ENCODE measurements at regions not wholly inside any gene's neighbourhood (a gene's known extent, or its start where the extent isn't known, plus 50 kb on each side); places are given as distances from the start of the nearest gene placed in this dataset.

GRCh38 chr4:124028182-124028581 is 631.6 kb downstream of the SPRY1 start:
- TF ChIP-seq BHLHE40 (IDR thresholded peaks at IDR 0.05; ENCODE audit: borderline replicate concordance) (no peak), SUZ12 (IDR thresholded peaks at IDR 0.05) (no peak), FOXA1 (IDR thresholded peaks at IDR 0.05) (no peak)
- no peak for DNase-seq (ENCODE audit: extremely low spot score)
- ChIA-PET CTCF (no interaction called here), POLR2A (no interaction called here)

- POLR2A ChIA-PET = no interaction called here
- CTCF ChIA-PET = no interaction called here
- no peak for TF ChIP-seq FOXA1 (IDR thresholded peaks at IDR 0.05)
- TF ChIP-seq ELF4 (IDR thresholded peaks at IDR 0.05) = no peak
- TF ChIP-seq SUZ12 (IDR thresholded peaks at IDR 0.05) = no peak
- no peak for TF ChIP-seq ARNT (IDR thresholded peaks at IDR 0.05)
- no peak for TF ChIP-seq CTBP1 (IDR thresholded peaks at IDR 0.05; ENCODE audit: borderline replicate concordance)
- no peak for TF ChIP-seq FOXM1 (IDR thresholded peaks at IDR 0.05; ENCODE audit: borderline replicate concordance)
- TF ChIP-seq FOXK2 (IDR thresholded peaks at IDR 0.05) = no peak
- no peak for TF ChIP-seq HDGF (IDR thresholded peaks at IDR 0.05; ENCODE audit: borderline replicate concordance)
- DNase-seq (ENCODE audit: extremely low spot score) = no peak
Observed at GRCh38 chr4:124030147-124030546, 633.6 kb downstream of the SPRY1 start.

GRCh38 chr4:124032035-124032434 is 635.4 kb downstream of the SPRY1 start:
- POLR2A ChIA-PET = no interaction called here
- no peak for TF ChIP-seq CTBP1 (IDR thresholded peaks at IDR 0.05; ENCODE audit: borderline replicate concordance)
- no peak for TF ChIP-seq HDGF (IDR thresholded peaks at IDR 0.05; ENCODE audit: borderline replicate concordance)
- no peak for TF ChIP-seq ARNT (IDR thresholded peaks at IDR 0.05)
- TF ChIP-seq BHLHE40 (IDR thresholded peaks at IDR 0.05; ENCODE audit: borderline replicate concordance) = no peak
- TF ChIP-seq PKNOX1 (IDR thresholded peaks at IDR 0.05) = no peak
- no peak for TF ChIP-seq SUZ12 (IDR thresholded peaks at IDR 0.05)
- no peak for TF ChIP-seq ZNF384 (IDR thresholded peaks at IDR 0.05)
- TF ChIP-seq FOXA1 (IDR thresholded peaks at IDR 0.05) = no peak
- no peak for TF ChIP-seq ELF4 (IDR thresholded peaks at IDR 0.05)
- TF ChIP-seq FOXM1 (IDR thresholded peaks at IDR 0.05; ENCODE audit: borderline replicate concordance) = no peak
- TF ChIP-seq L3MBTL2 (conservative IDR thresholded peaks at IDR 0.05) = no peak
- TF ChIP-seq NFRKB (IDR thresholded peaks at IDR 0.05) = no peak
- no peak for TF ChIP-seq LEF1 (IDR thresholded peaks at IDR 0.05; ENCODE audit: borderline replicate concordance)
- TF ChIP-seq SP1 (IDR thresholded peaks at IDR 0.05) = no peak
- CTCF ChIA-PET = no interaction called here
- DNase-seq (ENCODE audit: extremely low spot score) = no peak

GRCh38 chr4:124035364-124036041 is 638.9 kb downstream of the SPRY1 start:
- ChIA-PET CTCF (no interaction called here), POLR2A (no interaction called here)
- DNase-seq (ENCODE audit: extremely low spot score) = no peak
- no peak for TF ChIP-seq FOXA1 (IDR thresholded peaks at IDR 0.05)

GRCh38 chr4:124037236-124037635 is 640.6 kb downstream of the SPRY1 start:
- DNase-seq (ENCODE audit: extremely low spot score) = no peak
- ChIA-PET CTCF (no interaction called here), POLR2A (no interaction called here)
- no peak for TF ChIP-seq ZNF384 (IDR thresholded peaks at IDR 0.05)
- no peak for TF ChIP-seq BHLHE40 (IDR thresholded peaks at IDR 0.05; ENCODE audit: borderline replicate concordance)
- no peak for TF ChIP-seq FOXK2 (IDR thresholded peaks at IDR 0.05)
- no peak for TF ChIP-seq FOXA1 (IDR thresholded peaks at IDR 0.05)
- TF ChIP-seq L3MBTL2 (conservative IDR thresholded peaks at IDR 0.05) = no peak
- TF ChIP-seq SP1 (IDR thresholded peaks at IDR 0.05) = no peak
- TF ChIP-seq HDGF (IDR thresholded peaks at IDR 0.05; ENCODE audit: borderline replicate concordance) = no peak
- TF ChIP-seq PKNOX1 (IDR thresholded peaks at IDR 0.05) = no peak
- TF ChIP-seq LEF1 (IDR thresholded peaks at IDR 0.05; ENCODE audit: borderline replicate concordance) = no peak
- TF ChIP-seq ELF4 (IDR thresholded peaks at IDR 0.05) = no peak
- TF ChIP-seq FOXM1 (IDR thresholded peaks at IDR 0.05; ENCODE audit: borderline replicate concordance) = no peak
- no peak for TF ChIP-seq CTBP1 (IDR thresholded peaks at IDR 0.05; ENCODE audit: borderline replicate concordance)
- no peak for TF ChIP-seq NFRKB (IDR thresholded peaks at IDR 0.05)
- no peak for TF ChIP-seq ARNT (IDR thresholded peaks at IDR 0.05)
- no peak for TF ChIP-seq SUZ12 (IDR thresholded peaks at IDR 0.05)

- ChIA-PET POLR2A (no interaction called here), CTCF (no interaction called here)
- TF ChIP-seq FOXM1 (IDR thresholded peaks at IDR 0.05; ENCODE audit: borderline replicate concordance) (no peak), PKNOX1 (IDR thresholded peaks at IDR 0.05) (no peak), L3MBTL2 (conservative IDR thresholded peaks at IDR 0.05) (no peak), NFRKB (IDR thresholded peaks at IDR 0.05) (no peak), FOXA1 (IDR thresholded peaks at IDR 0.05) (no peak), TARDBP (IDR thresholded peaks at IDR 0.05) (no peak), CTBP1 (IDR thresholded peaks at IDR 0.05; ENCODE audit: borderline replicate concordance) (no peak), HDGF (IDR thresholded peaks at IDR 0.05; ENCODE audit: borderline replicate concordance) (no peak), SUZ12 (IDR thresholded peaks at IDR 0.05) (no peak), LEF1 (IDR thresholded peaks at IDR 0.05; ENCODE audit: borderline replicate concordance) (no peak), BHLHE40 (IDR thresholded peaks at IDR 0.05; ENCODE audit: borderline replicate concordance) (no peak), ZNF384 (IDR thresholded peaks at IDR 0.05) (no peak), FOXK2 (IDR thresholded peaks at IDR 0.05) (no peak), ELF4 (IDR thresholded peaks at IDR 0.05) (no peak), ARNT (IDR thresholded peaks at IDR 0.05) (no peak), SP1 (IDR thresholded peaks at IDR 0.05) (no peak)
- DNase-seq (ENCODE audit: extremely low spot score) = no peak
Observed at GRCh38 chr4:124044330-124044729, 647.7 kb downstream of the SPRY1 start.
